K562 (cell line): ENCODE measurements at regions not wholly inside any gene's neighbourhood (a gene's known extent, or its start where the extent isn't known, plus 50 kb on each side); places are given as distances from the start of the nearest gene placed in this dataset.

ENCODE experiments used
- ATAC-seq: fragments of 200-7000 bp; cut with Tn5 transposase; 3 replicates; pipeline ENCODE4 v1.9.1; 2020; ENCODE audit warnings: moderate library complexity
- BruUV-seq: library from RNA; stranded (reverse); fragments of 400-500 nt; replicated peaks from 2 replicates; lab custom pipeline; 2021; lab: Mats Ljungman, UMichigan
- CTCF ChIA-PET: fragments of 300-600 bp; formaldehyde crosslinking; extraction: SDS; loops from one replicate; lab custom pipeline; 2021; ENCODE audit warnings: low intra/inter-chr PET ratio; lab: Yijun Ruan, JAX
- POLR2A ChIA-PET: fragments of 300-600, 350-650 bp; sonication (Branson Sonifier 250); formaldehyde crosslinking; extraction: SDS; loops from one replicate; lab custom pipeline; 2021; ENCODE audit warnings: antibody characterized with exemption, inconsistent platforms; lab: Yijun Ruan, JAX
- DNase-seq, 4 experiments: peaks; one replicate each; pipeline versions ENCODE4 v3.0.0 to v3.0.0-alpha.2; 2011 to 2018; ENCODE audit warnings: low spot score in 3 of 4, mixed read lengths in 3 of 4; ENCODE audit errors: extremely low read depth in 1 of 4
- FAIRE-seq: peaks from 2 replicates; lab custom pipeline; 2011; peaks lifted over from hg19 to GRCh38; lab: Jason Lieb, UNC
- H2AFZ ChIP-seq: 2 replicates; pipeline ENCODE4 v1.6.0; 2011; ENCODE audit warnings: low read depth, low read length, control low read depth, inconsistent platforms
- H3K27ac ChIP-seq: fragments of 200-600 bp; 3 replicates; pipeline ENCODE4 v1.8.0; 2011; ENCODE audit warnings: low read depth, mild to moderate bottlenecking, control low read depth, inconsistent platforms, low read length, moderate library complexity, mixed read lengths; ENCODE audit errors: extremely low read depth
- H3K27me3 ChIP-seq, 2 experiments: fragments of 300-600 bp in 1 of 2; 2 replicates in 1 of 2; 3 replicates in 1 of 2; pipeline versions ENCODE4 v1.6.0 to v1.8.0; 2011; ENCODE audit warnings: inconsistent platforms in 2 of 2, low read length in 2 of 2, mild to moderate bottlenecking in 1 of 2, mixed read lengths in 1 of 2, moderate library complexity in 1 of 2; ENCODE audit not compliant: control insufficient read depth in 2 of 2, insufficient read depth in 2 of 2
- H3K36me3 ChIP-seq: fragments of 300-600 bp; 3 replicates; pipeline ENCODE4 v1.8.0; 2011; ENCODE audit warnings: mild to moderate bottlenecking, low read length, inconsistent platforms; ENCODE audit not compliant: control insufficient read depth, insufficient read depth
- H3K4me1 ChIP-seq, 2 experiments: fragments of 200-600 bp in 1 of 2; replicated peaks in 1 of 2; 2 replicates in 1 of 2; 3 replicates in 1 of 2; pipeline versions ENCODE4 v1.5.1 to v1.8.0; 2011; ENCODE audit warnings: inconsistent platforms in 2 of 2, low read length in 2 of 2, mild to moderate bottlenecking in 1 of 2, mixed read lengths in 1 of 2, moderate library complexity in 1 of 2; ENCODE audit not compliant: control insufficient read depth in 2 of 2, insufficient read depth in 2 of 2
- H3K4me2 ChIP-seq: 2 replicates; pipeline ENCODE4 v1.6.1; 2011; ENCODE audit warnings: low read length, control low read depth, inconsistent platforms, mixed read lengths; ENCODE audit not compliant: insufficient read depth
- H3K4me3 ChIP-seq: fragments of 200-600 bp; sonication (generic), shearing (Covaris generic); 2 replicates; pipeline ENCODE4 v1.5.1; 2016; ENCODE audit warnings: control low read depth, inconsistent platforms
- H3K79me2 ChIP-seq: fragments of 200-600 bp; 3 replicates; pipeline ENCODE4 v1.8.0; 2011; ENCODE audit warnings: low read length, inconsistent platforms; ENCODE audit not compliant: control insufficient read depth, insufficient read depth
- H3K9ac ChIP-seq, 2 experiments: 2 replicates each; pipeline versions ENCODE4 v1.6.0 to v1.6.1; 2011; ENCODE audit warnings: low read depth in 2 of 2, low read length in 2 of 2, control low read depth in 1 of 2, inconsistent platforms in 1 of 2, mild to moderate bottlenecking in 1 of 2, mixed read lengths in 1 of 2; ENCODE audit not compliant: insufficient read depth in 1 of 2
- H3K9me1 ChIP-seq: one replicate; pipeline ENCODE4 v1.6.0; 2011; ENCODE audit warnings: inconsistent platforms, mild to moderate bottlenecking, low read length, moderate library complexity; ENCODE audit not compliant: control insufficient read depth, insufficient read depth
- H3K9me3 ChIP-seq: replicated peaks from 2 replicates; pipeline ENCODE4 v1.5.1; 2011; ENCODE audit warnings: low read depth, low read length, inconsistent platforms; ENCODE audit not compliant: control insufficient read depth, insufficient read depth
- H4K20me1 ChIP-seq: replicated peaks from 2 replicates; pipeline ENCODE4 v1.6.1; 2011; ENCODE audit warnings: low read length, inconsistent platforms, mixed read lengths; ENCODE audit not compliant: control insufficient read depth, insufficient read depth
- ADNP ChIP-seq: fragments of 200-800 bp; sonication (Bioruptor generic); IDR thresholded peaks from 2 replicates; pipeline ENCODE4 v1.6.1; 2016; ENCODE audit warnings: missing genetic modification characterization, missing compliant biosample characterization
- CREB1 ChIP-seq, 2 experiments: sonication (generic) in 1 of 2; formaldehyde crosslinking in 1 of 2; IDR thresholded peaks; 2 replicates each; pipeline versions ENCODE4 v1.6.1 to v1.8.0; 2012 to 2022; ENCODE audit warnings: inconsistent platforms in 1 of 2, mild to moderate bottlenecking in 1 of 2, missing genetic modification reagents in 1 of 2, moderate library complexity in 1 of 2
- ELF1 ChIP-seq: fragments of 200-800 bp; sonication (Bioruptor generic); IDR thresholded peaks from 2 replicates; pipeline ENCODE4 v1.6.1; 2016; ENCODE audit warnings: missing genetic modification characterization, missing compliant biosample characterization
- ETV6 ChIP-seq, 3 experiments: fragments of 150-350 bp in 1 of 3; sonication (generic) in 1 of 3; formaldehyde crosslinking in 1 of 3; IDR thresholded peaks; 2 replicates each; pipeline versions ENCODE4 v1.6.1 to v1.8.0; 2014 to 2022; ENCODE audit warnings: borderline replicate concordance in 2 of 3, low read depth in 2 of 3, antibody characterized with exemption in 1 of 3, low read length in 1 of 3, mild to moderate bottlenecking in 1 of 3, missing genetic modification reagents in 1 of 3
- FIP1L1 ChIP-seq: fragments of 200-400 bp; formaldehyde crosslinking; IDR thresholded peaks from 2 replicates; pipeline ENCODE4 v1.6.1; 2018; ENCODE audit warnings: mild to moderate bottlenecking, low read depth, low read length; ENCODE audit not compliant: poor library complexity, severe bottlenecking
- FOXM1 ChIP-seq, 2 experiments: fragments of 450-650 bp in 1 of 2; sonication (generic) in 1 of 2; formaldehyde crosslinking in 1 of 2; IDR thresholded peaks; 2 replicates each; pipeline versions ENCODE4 v1.6.1 to v1.9.0; 2017 to 2022; ENCODE audit warnings: low read depth in 2 of 2, mild to moderate bottlenecking in 2 of 2, missing genetic modification reagents in 1 of 2, moderate library complexity in 1 of 2
- GABPA ChIP-seq: fragments of 200-800 bp; sonication (Bioruptor generic); conservative IDR thresholded peaks from 2 replicates; pipeline ENCODE4 v1.6.1; 2016; ENCODE audit warnings: low read depth, missing genetic modification characterization, missing compliant biosample characterization
- GABPB1 ChIP-seq: sonication (generic); formaldehyde crosslinking; IDR thresholded peaks from 2 replicates; pipeline ENCODE4 v1.8.0; 2022; ENCODE audit warnings: mild to moderate bottlenecking, missing genetic modification reagents
- KLF13 ChIP-seq: fragments of 450-650 bp; IDR thresholded peaks from 2 replicates; pipeline ENCODE4 v1.6.1; 2016; ENCODE audit warnings: missing genetic modification characterization, low read depth, mild to moderate bottlenecking, missing compliant biosample characterization, moderate library complexity, borderline replicate concordance
- MAFF ChIP-seq: IDR thresholded peaks from 2 replicates; pipeline ENCODE4 v1.6.1; 2012; ENCODE audit warnings: low read length, improper control_type of control experiment
- NFIC ChIP-seq: fragments of 450-650 bp; IDR thresholded peaks from 2 replicates; pipeline ENCODE4 v1.6.1; 2017; ENCODE audit warnings: mild to moderate bottlenecking, inconsistent platforms
- SREBF1 ChIP-seq: fragments of 150-350 bp; IDR thresholded peaks from 2 replicates; pipeline ENCODE4 v1.6.1; 2014; ENCODE audit warnings: antibody characterized with exemption, low read depth, low read length, borderline replicate concordance
- TAF1 ChIP-seq: IDR thresholded peaks from 2 replicates; pipeline ENCODE4 v1.6.1; 2011; ENCODE audit warnings: mild to moderate bottlenecking, low read length, moderate library complexity; ENCODE audit not compliant: insufficient read depth, control insufficient read depth, severe bottlenecking; ENCODE audit errors: extremely low read depth
- TARDBP ChIP-seq: fragments of 450-650 bp; IDR thresholded peaks from 2 replicates; pipeline ENCODE4 v1.6.1; 2016
- TCFL5 ChIP-seq: fragments of 250-450 bp; sonication (Bioruptor Pico); conservative IDR thresholded peaks from 2 replicates; pipeline ENCODE4 v1.6.1; 2021; ENCODE audit warnings: mild to moderate bottlenecking, moderate library complexity, matching md5 sums
- TSHZ1 ChIP-seq: fragments of 250-450 bp; sonication (Bioruptor Pico); IDR thresholded peaks from 2 replicates; pipeline ENCODE4 v1.4.0; 2020; ENCODE audit warnings: mild to moderate bottlenecking, moderate library complexity
- U2AF1 ChIP-seq: fragments of 200-400 bp; formaldehyde crosslinking; optimal IDR thresholded peaks from 2 replicates; pipeline ENCODE3; 2017; ENCODE audit warnings: mild to moderate bottlenecking, low read depth, low read length, moderate library complexity
- ZNF764 ChIP-seq: fragments of 250-450 bp; sonication (Bioruptor Pico); IDR thresholded peaks from 2 replicates; pipeline ENCODE4 v1.4.0; 2020; ENCODE audit warnings: low read depth, mild to moderate bottlenecking, moderate library complexity
- ZNF830 ChIP-seq: fragments of 250-450 bp; sonication (Bioruptor Pico); IDR thresholded peaks from 2 replicates; pipeline ENCODE4 v1.5.0; 2021; ENCODE audit warnings: mild to moderate bottlenecking
- WGBS: fragments of 100-300 bp; shearing (Covaris generic); methylation state at CpG from one replicate; pipeline ENCODE4 v1.1.6; 2016; ENCODE audit warnings: low coverage, mixed read lengths; ENCODE audit not compliant: insufficient coverage; ENCODE audit errors: missing lambda C conversion rate; 5-methylcytosine and 5-hydroxymethylcytosine counted together
- in situ Hi-C: fragments of 300-500 bp; cut with MboI; formaldehyde crosslinking; loops from 4 replicates; pipeline ENCODE4 v1.15.0; 2018; ENCODE audit warnings: inconsistent platforms, mixed read lengths
- intact Hi-C: fragments of 100-400 bp; cut with micrococcal nuclease; formaldehyde crosslinking; loops from 2 replicates; pipeline ENCODE4 v1.14.2; 2022

GRCh38 chr5:51859624-51860023 lies 476.4 kb downstream of the ISL1 start:
- H3K4me3 ChIP-seq, result no peak overlapping the region
- H3K9me1 ChIP-seq, result no peaks in the 10 kb centered on the region
- no peak for TF ChIP-seq ETV6 (IDR thresholded peaks at IDR 0.05; ENCODE audit: borderline replicate concordance in 1 of 2, low read depth in 2 of 2, low read length in 1 of 2)
- no peak for TF ChIP-seq ETV6 (CRISPR knock-in tag; IDR thresholded peaks at IDR 0.05; ENCODE audit: borderline replicate concordance)
- no peak for TF ChIP-seq ZNF830
- TF ChIP-seq ELF1, result no peak
- TF ChIP-seq ADNP (tag), result no peak
- TF ChIP-seq TSHZ1 (CRISPR knock-in tag), result no peak
- TF ChIP-seq ZNF764 (CRISPR knock-in tag), result no peak
- no peak for TF ChIP-seq GABPA (tag)
- no peak for TF ChIP-seq CREB1 (IDR thresholded peaks at IDR 0.05)
- TF ChIP-seq CREB1 (CRISPR knock-in tag; IDR thresholded peaks at IDR 0.05), result no peak
- TF ChIP-seq MAFF, result no peak
- no peak for TF ChIP-seq KLF13 (tag)
- TF ChIP-seq FOXM1 (IDR thresholded peaks at IDR 0.05; ENCODE audit: low read depth), result no peak
- no peak for TF ChIP-seq FOXM1 (CRISPR knock-in tag; IDR thresholded peaks at IDR 0.05; ENCODE audit: low read depth)
- no peak for TF ChIP-seq NFIC
- no peak for TF ChIP-seq TAF1
- no peak for TF ChIP-seq U2AF1
- TF ChIP-seq GABPB1, result no peak
- no peak for TF ChIP-seq TARDBP
- TF ChIP-seq TCFL5 (CRISPR knock-in tag), result no peak
- TF ChIP-seq SREBF1, result no peak
- no peak for TF ChIP-seq FIP1L1
- no peaks in the 10 kb centered on the region for H3K79me2 ChIP-seq
- no peaks in the 10 kb centered on the region for H3K4me1 ChIP-seq
- H3K27ac ChIP-seq, result no peak overlapping the region
- in situ Hi-C loops (no loop called here), intact Hi-C loops (no loop called here)
- no peak overlapping the region for H2AFZ ChIP-seq
- DNase-seq, result no peak
- WGBS, result 0% methylated on average over 4 of the region's 4 CpGs
- FAIRE-seq, result no peak
- H3K9me3 ChIP-seq, result no peaks in the 10 kb centered on the region
- POLR2A ChIA-PET, result no interaction called here
- no peak for ATAC-seq
- CTCF ChIA-PET, result no interaction called here
- no TSS peak for BruUV-seq
- H4K20me1 ChIP-seq, result no peaks in the 10 kb centered on the region
- no peak overlapping the region for H3K4me2 ChIP-seq
- no peaks in the 10 kb centered on the region for H3K36me3 ChIP-seq
- no peak overlapping the region for H3K9ac ChIP-seq
- H3K27me3 ChIP-seq, result no peaks in the 10 kb centered on the region
